Liver (tissue), 3 donors: ENCODE measurements at regions not wholly inside any gene's neighbourhood (a gene's known extent, or its start where the extent isn't known, plus 50 kb on each side); places are given as distances from the start of the nearest gene placed in this dataset.

ENCODE experiments used
- ATF3 ChIP-seq: IDR thresholded peaks from 2 replicates; pipeline ENCODE4 v1.6.1; 2016; ENCODE audit warnings: antibody characterized with exemption
- CTCF ChIP-seq: fragments of 150-350 bp; IDR thresholded peaks from 2 replicates; pipeline ENCODE4 v1.5.1; 2017; ENCODE audit warnings: improper control_type of control experiment, low read depth, low read length; ENCODE audit not compliant: missing input control
- EGR1 ChIP-seq, 2 donors: IDR thresholded peaks; 2 replicates each; pipeline ENCODE4 v1.6.1; 2016 to 2018; ENCODE audit warnings: antibody characterized with exemption in 2 of 2, low read depth in 2 of 2
- FOXA1 ChIP-seq: IDR thresholded peaks from 2 replicates; pipeline ENCODE4 v1.6.1; 2016; ENCODE audit warnings: antibody characterized with exemption
- GABPA ChIP-seq, 2 donors: IDR thresholded peaks in 1 of 2; conservative IDR thresholded peaks in 1 of 2; 2 replicates each; pipeline ENCODE4 v1.6.1; 2016; ENCODE audit warnings: antibody characterized with exemption in 2 of 2, mild to moderate bottlenecking in 1 of 2, moderate library complexity in 1 of 2
- HNF4G ChIP-seq: IDR thresholded peaks from 2 replicates; pipeline ENCODE4 v1.6.1; 2016; ENCODE audit warnings: antibody characterized with exemption
- JUND ChIP-seq, 2 donors: IDR thresholded peaks; 2 replicates each; pipeline ENCODE4 v1.6.1; 2016; ENCODE audit warnings: antibody characterized with exemption in 2 of 2
- NR2F2 ChIP-seq: IDR thresholded peaks from 2 replicates; pipeline ENCODE4 v1.6.1; 2016; ENCODE audit warnings: antibody characterized with exemption
- RAD21 ChIP-seq, 2 donors: IDR thresholded peaks; 2 replicates each; pipeline ENCODE4 v1.6.1; 2016; ENCODE audit warnings: antibody characterized with exemption in 2 of 2, mild to moderate bottlenecking in 2 of 2
- REST ChIP-seq: IDR thresholded peaks from 2 replicates; pipeline ENCODE4 v1.6.1; 2016; ENCODE audit warnings: antibody characterized with exemption, mild to moderate bottlenecking
- RXRA ChIP-seq, 2 donors: IDR thresholded peaks; 2 replicates each; pipeline ENCODE4 v1.6.1; 2017 to 2018; ENCODE audit warnings: antibody characterized with exemption in 2 of 2, mild to moderate bottlenecking in 1 of 2
- YY1 ChIP-seq: IDR thresholded peaks from 2 replicates; pipeline ENCODE4 v1.6.1; 2016; ENCODE audit warnings: antibody characterized with exemption, mild to moderate bottlenecking
- ZBTB33 ChIP-seq: IDR thresholded peaks from 2 replicates; pipeline ENCODE4 v1.6.1; 2016; ENCODE audit warnings: antibody characterized with exemption
- donor health status: healthy.
- donor health status: healthy.

- TF ChIP-seq JUND (IDR thresholded peaks at IDR 0.05) (no peak), CTCF (no peak), ZBTB33 (no peak), EGR1 (IDR thresholded peaks at IDR 0.05; ENCODE audit: low read depth in 2 of 2) (no peak), GABPA (IDR thresholded peaks at IDR 0.05 in 1 of 2, conservative IDR thresholded peaks at IDR 0.05 in 1 of 2) (no peak), HNF4G (no peak), ATF3 (no peak), YY1 (no peak), RAD21 (IDR thresholded peaks at IDR 0.05) (no peak), REST (no peak), FOXA1 (no peak), NR2F2 (no peak), RXRA (IDR thresholded peaks at IDR 0.05) (no peak)
Observed at GRCh38 chr2:107013884-107014283, 127.9 kb upstream of the ST6GAL2 start.
